GM12878 (cell line): ENCODE measurements at regions not wholly inside any gene's neighbourhood (a gene's known extent, or its start where the extent isn't known, plus 50 kb on each side); places are given as distances from the start of the nearest gene placed in this dataset.
"Not testable (repeated sequence)": the region's sequence is repeated elsewhere in the genome, so short reads cannot be mapped to it uniquely, and the experiment has no call there.

ENCODE experiments used
- ATAC-seq: fragments of 200-7000 bp; cut with Tn5 transposase; 3 replicates; pipeline ENCODE4 v1.9.1; 2020; ENCODE audit warnings: mild to moderate bottlenecking, moderate library complexity
- BruUV-seq: library from RNA; stranded (reverse); fragments of 400-500 nt; replicated peaks from 2 replicates; lab custom pipeline; 2021; lab: Mats Ljungman, UMichigan
- CTCF ChIA-PET: fragments of 300-600 bp; sonication (Branson Sonifier 250); formaldehyde crosslinking; extraction: SDS; loops from one replicate; lab custom pipeline; 2021; ENCODE audit warnings: inconsistent platforms; lab: Yijun Ruan, JAX
- POLR2A ChIA-PET: fragments of 350-600 bp; formaldehyde crosslinking; extraction: SDS; loops from one replicate; lab custom pipeline; 2021; ENCODE audit warnings: inconsistent platforms; lab: Charles Lee
- RAD21 ChIA-PET: fragments of 300-600 bp; sonication (Branson Sonifier 250); formaldehyde crosslinking; loops from one replicate; lab custom pipeline; 2023; ENCODE audit warnings: antibody characterized with exemption; ENCODE audit not compliant: unreplicated experiment; lab: Charles Lee
- SMC1A ChIA-PET: fragments of 300-600 bp; sonication (Branson Sonifier 250); formaldehyde crosslinking; loops from one replicate; lab custom pipeline; 2023; ENCODE audit not compliant: unreplicated experiment, uncharacterized antibody; lab: Charles Lee
- DNase-seq: peaks from one replicate; pipeline ENCODE4 v3.0.0-alpha.2; 2011; ENCODE audit warnings: low read depth, low spot score
- FAIRE-seq: peaks from 3 replicates; lab custom pipeline; 2011; peaks lifted over from hg19 to GRCh38; lab: Jason Lieb, UNC
- H2AFZ ChIP-seq: 2 replicates; pipeline ENCODE4 v1.6.0; 2011; ENCODE audit warnings: low read depth, low read length, control low read depth; ENCODE audit not compliant: control insufficient read depth
- H3K27ac ChIP-seq: 2 replicates; pipeline ENCODE4 v1.5.1; 2011; ENCODE audit warnings: control low read depth; ENCODE audit not compliant: control insufficient read depth, insufficient read depth
- H3K27me3 ChIP-seq, 2 experiments: replicated peaks in 1 of 2; 2 replicates each; pipeline versions ENCODE4 v1.6.0 to v1.6.1; 2011; ENCODE audit warnings: low read length in 1 of 2; ENCODE audit not compliant: control insufficient read depth in 2 of 2, insufficient read depth in 2 of 2
- H3K36me3 ChIP-seq, 2 experiments: 2 replicates each; pipeline ENCODE4 v1.5.1; 2011; ENCODE audit warnings: low read length in 1 of 2; ENCODE audit not compliant: control insufficient read depth in 2 of 2, insufficient read depth in 2 of 2
- H3K4me1 ChIP-seq: 2 replicates; pipeline ENCODE4 v1.6.1; 2011; ENCODE audit warnings: mild to moderate bottlenecking, low read length, moderate library complexity, mixed read lengths; ENCODE audit not compliant: control insufficient read depth, insufficient read depth
- H3K4me2 ChIP-seq: 2 replicates; pipeline ENCODE4 v1.6.0; 2011; ENCODE audit warnings: control low read depth; ENCODE audit not compliant: control insufficient read depth, insufficient read depth
- H3K4me3 ChIP-seq: fragments of 200-600 bp; sonication (generic); 2 replicates; pipeline ENCODE4 v1.5.1; 2016
- H3K79me2 ChIP-seq: 2 replicates; pipeline ENCODE4 v1.6.0; 2011; ENCODE audit warnings: low read length; ENCODE audit not compliant: control insufficient read depth, insufficient read depth
- H3K9ac ChIP-seq: 2 replicates; pipeline ENCODE4 v1.8.0; 2011; ENCODE audit warnings: low read length, control low read depth, mixed read lengths; ENCODE audit not compliant: control insufficient read depth, insufficient read depth
- H3K9me3 ChIP-seq: replicated peaks from 3 replicates; pipeline ENCODE4 v1.5.1; 2011; ENCODE audit warnings: mild to moderate bottlenecking, low read length; ENCODE audit not compliant: control insufficient read depth, insufficient read depth
- H4K20me1 ChIP-seq: 2 replicates; pipeline ENCODE4 v1.6.0; 2011; ENCODE audit not compliant: control insufficient read depth, insufficient read depth
- CHD2 ChIP-seq: IDR thresholded peaks from 2 replicates; pipeline ENCODE4 v1.6.1; 2011; ENCODE audit warnings: low read depth, low read length, improper control_type of control experiment, borderline replicate concordance
- KAT2A ChIP-seq: conservative IDR thresholded peaks from 2 replicates; pipeline ENCODE4 v1.6.1; 2011; ENCODE audit warnings: low read depth, low read length; ENCODE audit not compliant: control insufficient read depth
- STAT1 ChIP-seq: fragments of 450-650 bp; conservative IDR thresholded peaks from 2 replicates; pipeline ENCODE4 v1.6.1; 2014; ENCODE audit warnings: antibody characterized with exemption, mild to moderate bottlenecking
- WGBS: methylation state at CpG from one replicate; pipeline ENCODE4 v1.1.6; 2016; ENCODE audit warnings: low lambda C conversion rate; ENCODE audit not compliant: insufficient replicate concordance, insufficient coverage; ENCODE audit errors: missing lambda C conversion rate; 5-methylcytosine and 5-hydroxymethylcytosine counted together
- in situ Hi-C: fragments of 300-500 bp; cut with MboI; formaldehyde crosslinking; loops from 9 replicates; pipeline ENCODE4 v1.14.3; 2018; ENCODE audit warnings: mixed read lengths
- intact Hi-C: fragments of 100-400 bp; cut with micrococcal nuclease; formaldehyde crosslinking; loops from one replicate; pipeline ENCODE4 v1.14.2; 2022; ENCODE audit not compliant: unreplicated experiment
- TF ChIP-seq, protein P1 (sequence below): IDR thresholded peaks from 2 replicates; pipeline ENCODE4 v1.6.1; 2012; ENCODE audit warnings: improper control_type of control experiment, low read depth, low read length; ENCODE audit not compliant: insufficient replicate concordance
- TF ChIP-seq, protein P2 (sequence below): fragments of 150-350 bp; IDR thresholded peaks from 2 replicates; pipeline ENCODE4 v1.6.1; 2014; ENCODE audit warnings: mild to moderate bottlenecking, low read depth, low read length

DNA sequence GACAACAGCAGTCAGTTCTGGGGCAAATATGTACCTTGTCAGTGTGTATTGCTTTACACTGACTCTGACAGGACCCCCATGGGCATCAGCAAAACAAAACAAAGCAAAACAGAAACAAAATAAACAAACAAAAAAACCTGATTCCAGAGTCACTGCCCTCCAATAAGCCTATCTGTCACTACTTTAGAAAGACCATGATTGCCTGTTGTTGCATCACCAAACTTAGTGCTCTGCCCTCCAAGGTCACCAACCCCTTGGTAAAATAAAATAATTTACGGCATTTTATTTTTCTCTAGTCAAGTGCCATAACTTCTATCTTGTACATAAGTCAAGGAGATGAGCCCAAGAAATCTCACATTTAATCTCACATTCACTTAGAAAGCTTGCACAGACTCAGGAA is 120.9 kb upstream of the ADAMTS3 start (continued):
- TF ChIP-seq KAT2A (no peak), STAT1 (no peak), CHD2 (no peak)
- TF ChIP-seq, protein P1, sequence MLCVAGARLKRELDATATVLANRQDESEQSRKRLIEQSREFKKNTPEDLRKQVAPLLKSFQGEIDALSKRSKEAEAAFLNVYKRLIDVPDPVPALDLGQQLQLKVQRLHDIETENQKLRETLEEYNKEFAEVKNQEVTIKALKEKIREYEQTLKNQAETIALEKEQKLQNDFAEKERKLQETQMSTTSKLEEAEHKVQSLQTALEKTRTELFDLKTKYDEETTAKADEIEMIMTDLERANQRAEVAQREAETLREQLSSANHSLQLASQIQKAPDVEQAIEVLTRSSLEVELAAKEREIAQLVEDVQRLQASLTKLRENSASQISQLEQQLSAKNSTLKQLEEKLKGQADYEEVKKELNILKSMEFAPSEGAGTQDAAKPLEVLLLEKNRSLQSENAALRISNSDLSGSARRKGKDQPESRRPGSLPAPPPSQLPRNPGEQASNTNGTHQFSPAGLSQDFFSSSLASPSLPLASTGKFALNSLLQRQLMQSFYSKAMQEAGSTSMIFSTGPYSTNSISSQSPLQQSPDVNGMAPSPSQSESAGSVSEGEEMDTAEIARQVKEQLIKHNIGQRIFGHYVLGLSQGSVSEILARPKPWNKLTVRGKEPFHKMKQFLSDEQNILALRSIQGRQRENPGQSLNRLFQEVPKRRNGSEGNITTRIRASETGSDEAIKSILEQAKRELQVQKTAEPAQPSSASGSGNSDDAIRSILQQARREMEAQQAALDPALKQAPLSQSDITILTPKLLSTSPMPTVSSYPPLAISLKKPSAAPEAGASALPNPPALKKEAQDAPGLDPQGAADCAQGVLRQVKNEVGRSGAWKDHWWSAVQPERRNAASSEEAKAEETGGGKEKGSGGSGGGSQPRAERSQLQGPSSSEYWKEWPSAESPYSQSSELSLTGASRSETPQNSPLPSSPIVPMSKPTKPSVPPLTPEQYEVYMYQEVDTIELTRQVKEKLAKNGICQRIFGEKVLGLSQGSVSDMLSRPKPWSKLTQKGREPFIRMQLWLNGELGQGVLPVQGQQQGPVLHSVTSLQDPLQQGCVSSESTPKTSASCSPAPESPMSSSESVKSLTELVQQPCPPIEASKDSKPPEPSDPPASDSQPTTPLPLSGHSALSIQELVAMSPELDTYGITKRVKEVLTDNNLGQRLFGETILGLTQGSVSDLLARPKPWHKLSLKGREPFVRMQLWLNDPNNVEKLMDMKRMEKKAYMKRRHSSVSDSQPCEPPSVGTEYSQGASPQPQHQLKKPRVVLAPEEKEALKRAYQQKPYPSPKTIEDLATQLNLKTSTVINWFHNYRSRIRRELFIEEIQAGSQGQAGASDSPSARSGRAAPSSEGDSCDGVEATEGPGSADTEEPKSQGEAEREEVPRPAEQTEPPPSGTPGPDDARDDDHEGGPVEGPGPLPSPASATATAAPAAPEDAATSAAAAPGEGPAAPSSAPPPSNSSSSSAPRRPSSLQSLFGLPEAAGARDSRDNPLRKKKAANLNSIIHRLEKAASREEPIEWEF, result no peak
- TF ChIP-seq, protein P2, sequence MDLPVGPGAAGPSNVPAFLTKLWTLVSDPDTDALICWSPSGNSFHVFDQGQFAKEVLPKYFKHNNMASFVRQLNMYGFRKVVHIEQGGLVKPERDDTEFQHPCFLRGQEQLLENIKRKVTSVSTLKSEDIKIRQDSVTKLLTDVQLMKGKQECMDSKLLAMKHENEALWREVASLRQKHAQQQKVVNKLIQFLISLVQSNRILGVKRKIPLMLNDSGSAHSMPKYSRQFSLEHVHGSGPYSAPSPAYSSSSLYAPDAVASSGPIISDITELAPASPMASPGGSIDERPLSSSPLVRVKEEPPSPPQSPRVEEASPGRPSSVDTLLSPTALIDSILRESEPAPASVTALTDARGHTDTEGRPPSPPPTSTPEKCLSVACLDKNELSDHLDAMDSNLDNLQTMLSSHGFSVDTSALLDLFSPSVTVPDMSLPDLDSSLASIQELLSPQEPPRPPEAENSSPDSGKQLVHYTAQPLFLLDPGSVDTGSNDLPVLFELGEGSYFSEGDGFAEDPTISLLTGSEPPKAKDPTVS, result no peak

DNA sequence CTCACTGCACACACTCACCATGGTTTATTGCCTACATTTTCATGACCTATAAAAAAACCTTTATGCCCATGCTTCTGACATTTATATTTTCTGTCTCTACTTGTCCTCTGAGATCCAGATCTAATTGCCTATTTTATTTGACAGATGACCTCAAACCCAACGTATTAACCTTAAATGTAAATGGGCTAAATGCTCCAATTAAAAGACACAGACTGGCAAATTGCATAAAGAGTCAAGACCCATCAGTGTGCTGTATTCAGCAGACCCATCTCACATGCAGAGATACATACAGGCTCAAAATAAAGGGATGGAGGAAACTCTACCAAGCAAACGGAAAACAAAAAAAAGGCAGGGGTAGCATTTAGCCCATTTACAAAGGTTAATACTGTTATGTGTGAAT is 117.4 kb upstream of the ADAMTS3 start:
- H3K4me2 ChIP-seq, ATAC-seq, H3K9ac ChIP-seq, H3K27me3 ChIP-seq, H3K4me1 ChIP-seq, POLR2A ChIA-PET, BruUV-seq, intact Hi-C loops, in situ Hi-C loops, H3K9me3 ChIP-seq, RAD21 ChIA-PET, H3K36me3 ChIP-seq, H3K79me2 ChIP-seq, CTCF ChIA-PET, H3K4me3 ChIP-seq, DNase-seq, FAIRE-seq, H4K20me1 ChIP-seq, H2AFZ ChIP-seq, H3K27ac ChIP-seq: not testable (repeated sequence)
- 3% methylated on average over 2 of the region's 2 CpGs for WGBS
- SMC1A ChIA-PET, result interaction anchor here (0.9 kb wide), 1 partner anchor 72 kb away, joined by 3 read pairs; no protein-coding TSS in a partner anchor
